Activated T-cell treated with anti-CD3 and anti-CD28 coated beads for 48 hours (primary cell): ENCODE measurements at regions not wholly inside any gene's neighbourhood (a gene's known extent, or its start where the extent isn't known, plus 50 kb on each side); places are given as distances from the start of the nearest gene placed in this dataset.

Experiments
- DNase-seq: peaks from one replicate; pipeline ENCODE4 v3.0.0-alpha.2; 2020; ENCODE audit warnings: low read depth

- no peak for DNase-seq
Measured at GRCh38 chr6:90668141-90668540, 81.3 kb upstream of the MAP3K7 start.

DNA sequence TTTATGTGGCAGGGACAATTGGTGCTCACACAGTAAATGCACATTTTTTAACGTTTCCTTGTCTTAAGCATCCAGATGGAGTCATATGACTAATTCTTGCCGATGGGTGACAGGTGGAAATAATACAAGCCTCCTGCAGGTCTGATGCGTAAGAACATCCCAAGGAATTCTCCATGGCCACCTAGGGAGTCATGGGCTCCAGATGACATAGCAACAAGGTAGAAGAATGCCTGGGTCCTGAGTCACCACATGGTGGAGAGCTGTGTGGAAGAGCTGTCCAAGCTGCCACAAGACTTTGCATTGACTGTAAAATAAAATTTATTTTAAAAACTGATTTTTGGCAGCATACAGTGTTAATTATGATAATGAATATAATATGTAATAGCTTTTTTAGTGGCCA lies 77.0 kb upstream of the MAP3K7 start:
- no peak for DNase-seq

DNA sequence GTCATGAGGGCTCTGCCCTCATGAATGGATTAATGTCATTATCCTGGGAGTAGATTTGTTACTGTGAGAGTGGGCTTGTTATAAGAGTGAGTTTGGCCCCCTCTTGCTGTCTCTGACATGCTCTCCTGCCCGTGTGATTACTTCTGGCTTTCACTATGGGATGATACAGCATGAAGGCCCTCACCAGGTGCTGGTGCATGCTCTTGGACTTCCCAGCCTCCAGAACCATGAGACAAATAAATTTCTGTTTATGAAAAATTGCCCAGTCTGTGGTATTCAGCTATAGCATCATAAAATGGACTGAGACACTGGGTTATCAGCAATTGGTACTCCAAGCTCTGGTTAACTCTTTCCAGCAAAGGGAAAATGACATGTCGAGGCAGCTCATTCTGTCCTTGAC lies 76.2 kb upstream of the MAP3K7 start:
- no peak for DNase-seq

DNA sequence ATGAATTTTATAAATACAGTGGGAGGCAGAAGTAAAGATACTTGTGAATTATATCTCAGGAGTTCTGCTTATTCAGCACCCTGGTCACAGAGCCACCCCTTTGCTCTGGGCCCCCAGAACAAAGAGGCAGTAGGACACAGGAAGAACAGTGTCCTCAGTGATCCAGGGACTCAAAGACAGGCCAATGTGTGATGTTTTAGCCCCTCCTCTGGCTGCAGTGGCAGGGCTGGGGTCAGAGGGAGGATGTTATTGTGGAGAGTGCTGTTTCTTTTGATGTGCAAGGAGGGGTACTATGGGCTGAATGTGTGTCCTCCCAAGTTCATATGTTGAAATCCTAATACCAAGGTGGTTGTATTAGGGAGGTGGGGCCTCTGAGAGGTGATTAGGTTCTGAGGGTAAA lies 74.1 kb upstream of the MAP3K7 start:
- DNase-seq = no peak

- no peak for DNase-seq
Measured at GRCh38 chr6:90658497-90658896, 71.6 kb upstream of the MAP3K7 start.

GRCh38 chr6:90656325-90656724 lies 69.5 kb upstream of the MAP3K7 start:
- DNase-seq = no peak

DNA sequence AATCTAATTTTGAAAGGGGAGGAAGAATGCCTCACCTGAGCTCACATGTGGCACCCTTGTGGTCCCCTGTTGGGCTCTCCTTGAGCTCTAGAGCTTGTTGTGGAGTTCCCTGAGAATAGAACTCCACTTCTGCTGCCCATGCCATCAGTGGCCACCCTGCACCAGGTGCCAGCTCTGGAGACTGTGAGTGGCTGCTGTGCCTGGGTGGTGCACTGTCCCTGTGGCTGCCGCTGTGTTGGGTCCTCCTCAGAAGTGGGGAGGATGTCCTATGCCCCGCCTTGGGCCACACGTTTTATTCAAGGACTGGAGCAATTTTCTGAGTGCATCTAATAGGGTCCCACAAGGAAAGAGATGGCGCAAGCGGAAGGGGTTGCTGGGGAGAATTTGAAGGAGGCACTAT lies 67.9 kb upstream of the MAP3K7 start:
- DNase-seq = no peak

DNA sequence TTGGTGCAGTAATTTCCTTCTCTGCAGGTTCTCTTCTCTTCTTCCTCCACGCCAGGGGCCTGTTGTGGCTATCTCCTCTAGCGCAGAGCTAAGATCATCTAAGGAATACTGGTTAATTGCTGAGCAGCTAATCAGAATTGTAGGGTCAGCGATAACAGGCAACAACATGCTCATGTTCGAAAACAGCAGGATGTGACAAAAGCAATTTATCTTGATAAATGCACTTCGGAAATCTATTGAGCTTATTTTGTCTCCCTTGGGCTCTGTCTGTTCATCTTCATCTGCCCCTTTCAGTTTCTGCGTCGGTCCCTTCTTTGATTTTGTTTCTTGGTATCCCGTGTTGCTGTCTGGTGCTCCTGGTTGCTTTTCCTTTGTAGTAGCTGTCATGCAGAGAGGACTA lies 67.3 kb upstream of the MAP3K7 start:
- no peak for DNase-seq

DNA sequence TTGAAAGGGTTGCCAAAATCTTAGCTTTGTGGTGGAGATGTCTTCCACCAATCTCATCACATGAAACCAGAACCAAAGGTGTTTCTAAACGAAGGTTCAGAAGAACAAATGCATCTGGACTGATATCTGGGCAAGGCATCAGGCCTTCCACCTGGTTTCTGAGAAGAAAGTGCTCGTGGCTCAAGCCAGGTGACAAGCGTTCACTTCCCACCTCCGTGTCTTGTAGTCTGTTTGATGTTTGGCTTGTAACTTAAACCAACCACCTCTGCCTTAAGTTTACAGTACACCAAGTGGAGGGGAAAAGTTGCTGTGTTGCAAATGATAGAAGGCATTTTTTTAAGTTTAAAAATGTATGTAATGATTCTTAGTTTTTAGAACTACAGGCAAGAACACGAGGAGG lies 66.9 kb upstream of the MAP3K7 start:
- no peak for DNase-seq

DNA sequence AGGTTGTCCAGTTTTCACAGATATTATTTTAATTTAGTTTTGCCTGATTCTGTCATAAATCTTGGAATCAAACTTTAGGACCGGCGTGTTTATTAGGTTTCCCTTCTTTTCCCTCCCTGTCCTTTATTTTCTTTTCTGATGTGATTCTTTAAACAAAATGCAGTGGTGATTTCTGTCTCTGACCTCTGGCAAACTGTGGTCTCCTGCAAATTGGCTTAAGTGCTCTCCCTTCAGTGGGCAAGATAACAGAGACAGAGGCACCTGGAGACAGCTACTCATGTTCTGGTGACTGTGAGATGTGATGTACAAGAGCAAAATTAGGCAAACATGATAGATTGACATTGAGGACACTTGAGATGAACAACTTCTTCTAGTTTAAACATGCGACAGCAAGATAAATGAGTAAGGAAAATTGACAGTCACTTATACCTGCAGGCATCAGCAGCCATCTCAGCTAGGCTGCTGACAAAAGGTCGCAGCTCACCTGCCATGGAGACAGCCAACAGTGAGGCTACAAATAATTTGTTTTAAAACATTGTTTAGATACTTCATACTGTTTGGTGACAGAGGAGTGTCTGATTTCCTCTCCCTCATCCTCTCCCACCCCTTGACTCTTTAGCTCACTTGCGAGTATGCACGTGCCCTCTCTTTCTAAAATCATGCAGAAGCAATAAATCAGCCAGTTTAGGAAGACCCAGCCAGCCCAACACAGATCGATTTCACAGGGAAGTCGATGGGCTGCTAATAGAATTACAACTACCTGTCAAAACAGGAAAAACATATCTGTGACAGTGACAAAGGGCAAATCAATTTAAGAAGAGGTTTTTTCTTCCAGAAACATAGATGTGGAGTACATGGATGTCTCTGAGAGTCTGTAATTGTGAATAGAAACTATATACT lies 63.4 kb upstream of the MAP3K7 start:
- no peak for DNase-seq

- no peak for DNase-seq
Measured at GRCh38 chr6:90648873-90649272, 62.0 kb upstream of the MAP3K7 start.

- DNase-seq = no peak
Measured at GRCh38 chr6:90646940-90647339, 60.1 kb upstream of the MAP3K7 start.

DNA sequence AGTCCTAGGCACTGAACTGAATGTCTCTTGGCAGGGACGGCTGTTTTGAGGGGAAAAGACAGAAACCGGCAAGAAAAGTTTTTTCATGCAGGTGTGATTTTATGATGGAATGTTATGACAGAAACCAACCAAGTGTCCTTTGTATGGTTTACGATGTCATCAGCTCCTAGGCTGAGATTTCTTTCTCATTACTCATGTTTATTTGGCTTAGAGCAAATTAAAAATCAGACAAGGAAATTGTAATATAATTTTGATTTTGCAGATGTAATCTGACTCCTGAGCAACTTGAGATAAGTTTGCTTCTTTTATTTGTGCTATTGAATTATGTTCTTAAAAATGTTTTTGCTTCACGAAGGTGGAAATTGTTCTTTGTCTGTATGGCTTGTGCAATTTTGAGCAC lies 58.8 kb upstream of the MAP3K7 start:
- DNase-seq = no peak

DNA sequence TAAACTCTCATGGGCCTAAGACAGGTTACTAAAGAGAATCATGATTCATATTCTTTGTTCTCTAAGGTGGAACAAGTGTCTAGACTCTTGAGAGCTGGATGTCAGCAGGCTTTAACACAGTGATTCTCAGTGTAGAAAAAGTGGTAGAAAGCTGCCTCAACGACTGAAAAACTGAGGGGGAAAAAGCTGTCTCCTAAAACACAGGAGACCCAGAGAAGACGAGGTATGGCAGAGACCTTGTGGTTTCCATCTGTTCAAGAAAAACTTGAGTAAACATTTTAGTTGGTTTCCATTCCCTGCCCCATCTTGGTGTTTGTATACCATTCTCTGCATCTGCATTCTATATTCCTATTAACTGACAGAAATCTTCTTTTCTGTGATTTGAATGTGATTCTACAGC lies 57.6 kb upstream of the MAP3K7 start:
- no peak for DNase-seq

- DNase-seq = no peak
Measured at GRCh38 chr6:90643381-90643780, 56.5 kb upstream of the MAP3K7 start.

DNA sequence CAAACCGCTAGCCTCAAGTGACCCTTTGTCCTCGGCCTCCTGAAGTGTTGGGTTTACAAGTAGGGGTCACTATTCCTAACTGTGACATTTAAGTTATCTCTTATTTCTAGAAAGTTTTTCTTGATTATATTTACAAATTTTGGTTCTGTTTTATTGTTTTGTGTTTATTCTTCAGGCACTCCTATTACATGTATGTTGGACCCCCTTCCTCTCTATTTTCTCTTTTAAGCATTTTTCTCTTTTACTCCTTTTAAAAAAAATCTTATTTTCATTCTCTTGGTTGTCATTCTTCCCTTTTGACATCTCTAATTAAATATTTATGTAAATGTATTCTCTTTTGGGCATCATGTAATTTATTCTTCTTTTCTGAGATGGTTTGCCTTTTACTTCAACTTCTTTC lies 50.4 kb upstream of the MAP3K7 start:
- no peak for DNase-seq
